H4 (cell line): ENCODE measurements at regions not wholly inside any gene's neighbourhood (a gene's known extent, or its start where the extent isn't known, plus 50 kb on each side); places are given as distances from the start of the nearest gene placed in this dataset.
"Not testable (repeated sequence)": the region's sequence is repeated elsewhere in the genome, so short reads cannot be mapped to it uniquely, and the experiment has no call there.

Source experiments
- DNase-seq: peaks from one replicate; pipeline ENCODE4 v3.0.0-alpha.2; 2015; ENCODE audit warnings: low spot score

DNA sequence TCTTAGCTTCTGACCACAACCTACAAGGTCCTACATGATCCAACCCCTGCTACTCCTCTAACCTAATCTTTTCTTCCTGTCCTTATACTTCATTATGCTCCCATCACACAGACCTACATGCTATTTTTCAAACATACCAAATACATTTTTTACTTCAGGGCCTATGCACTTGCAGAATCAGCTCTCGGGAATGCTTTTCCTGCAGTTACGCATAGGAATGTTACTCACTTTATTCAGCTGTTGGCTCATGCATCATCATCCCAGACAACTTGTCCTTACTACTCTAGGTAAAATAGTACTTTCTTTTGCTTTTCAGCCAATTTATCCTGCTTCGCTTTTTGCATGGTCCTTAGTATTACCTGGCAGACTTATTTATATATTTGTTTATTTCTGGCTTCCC is 105.6 kb downstream of the OXSM start:
- no peak for DNase-seq

DNA sequence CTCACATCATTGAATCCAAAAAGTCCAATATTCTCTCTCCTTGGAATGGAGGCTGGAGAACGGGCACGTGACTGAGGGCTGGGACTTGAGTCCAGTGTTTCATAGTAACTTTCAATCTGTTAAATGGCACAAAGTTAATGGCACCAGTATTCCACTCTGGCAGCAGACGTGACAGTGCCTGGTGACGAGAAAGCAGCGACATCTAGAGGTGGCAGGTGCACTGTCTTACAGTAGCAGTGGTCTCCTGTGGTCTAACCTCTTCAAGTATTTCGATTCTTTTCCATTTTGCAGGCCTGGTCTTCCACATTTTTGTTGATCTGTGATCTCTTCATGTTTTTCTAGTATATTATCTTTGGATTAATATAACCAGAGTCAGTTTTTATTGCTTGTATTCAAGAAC is 107.1 kb downstream of the OXSM start:
- DNase-seq: peak; percentile 9

DNA sequence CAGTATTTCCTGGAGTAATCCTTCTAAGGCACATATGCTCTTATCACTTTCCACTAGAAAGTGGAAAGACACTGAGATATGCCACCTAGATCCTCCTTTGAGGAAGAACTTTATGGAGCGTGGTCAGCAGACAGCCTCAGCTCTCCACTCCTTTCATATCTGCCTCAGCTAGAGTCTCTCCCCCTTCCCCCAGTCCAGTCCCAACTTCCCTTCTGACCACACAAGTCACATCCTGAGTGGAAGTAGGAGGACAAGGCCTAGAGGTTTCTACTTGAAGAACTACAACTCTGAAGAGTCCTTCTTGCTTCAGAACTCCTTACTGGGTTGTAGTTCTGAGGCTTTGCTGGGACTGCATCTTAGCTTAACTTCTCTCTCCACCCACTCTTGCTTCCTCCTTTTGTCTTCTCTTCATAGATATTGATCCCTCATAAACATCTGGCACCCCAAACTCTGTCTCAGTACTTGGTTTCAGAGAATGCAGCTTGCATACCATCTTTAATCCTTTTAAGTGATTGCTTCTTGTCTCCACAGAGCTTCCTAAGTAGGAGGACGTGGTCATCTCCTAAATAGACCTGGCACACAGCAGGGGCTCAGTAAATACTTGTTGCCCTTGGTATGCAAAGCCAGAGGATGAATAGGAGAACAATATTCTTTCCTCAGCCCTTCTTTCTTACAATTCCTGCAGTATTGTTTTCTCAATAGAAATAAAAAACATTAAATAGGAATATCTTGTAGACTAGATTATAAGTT is 109.6 kb downstream of the OXSM start:
- no peak for DNase-seq

DNA sequence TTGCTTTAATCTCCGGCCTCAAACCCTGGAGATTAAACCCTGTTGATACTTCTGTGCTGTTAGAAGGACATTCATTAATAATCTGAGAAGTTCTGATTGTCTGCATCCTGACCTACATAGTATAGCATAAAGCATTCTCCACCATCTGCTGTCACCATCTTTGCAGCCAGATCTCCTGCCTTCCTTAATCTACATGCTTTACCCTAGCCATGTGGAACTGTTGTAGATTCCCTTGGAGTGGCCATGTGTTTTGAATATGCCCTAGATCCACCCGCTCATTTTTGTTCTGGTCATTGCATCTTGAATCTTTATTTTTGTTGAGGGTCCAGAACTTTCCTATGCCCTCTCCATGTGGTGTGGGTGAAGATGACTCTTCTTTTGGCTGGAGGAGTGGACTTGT is 110.3 kb downstream of the OXSM start:
- DNase-seq: no peak

DNA sequence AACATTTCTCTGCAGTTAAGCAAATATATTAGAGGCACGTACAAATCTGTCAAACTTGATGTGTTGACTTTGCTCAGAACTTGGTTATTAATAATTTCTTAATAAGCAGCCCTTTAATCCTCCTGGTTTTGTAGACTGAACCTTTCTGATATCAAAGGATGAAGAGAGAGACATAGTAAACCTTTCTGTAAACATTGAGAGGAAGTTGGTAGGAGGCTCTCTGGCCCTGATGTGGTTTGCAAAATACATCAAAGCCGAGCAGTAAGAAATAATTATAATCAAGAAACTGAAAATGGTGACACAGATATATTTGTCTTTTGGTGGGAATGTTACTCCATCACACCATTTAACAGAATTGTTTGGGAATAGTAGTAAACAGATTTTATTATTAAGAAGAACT is 111.9 kb downstream of the OXSM start:
- no peak for DNase-seq

DNA sequence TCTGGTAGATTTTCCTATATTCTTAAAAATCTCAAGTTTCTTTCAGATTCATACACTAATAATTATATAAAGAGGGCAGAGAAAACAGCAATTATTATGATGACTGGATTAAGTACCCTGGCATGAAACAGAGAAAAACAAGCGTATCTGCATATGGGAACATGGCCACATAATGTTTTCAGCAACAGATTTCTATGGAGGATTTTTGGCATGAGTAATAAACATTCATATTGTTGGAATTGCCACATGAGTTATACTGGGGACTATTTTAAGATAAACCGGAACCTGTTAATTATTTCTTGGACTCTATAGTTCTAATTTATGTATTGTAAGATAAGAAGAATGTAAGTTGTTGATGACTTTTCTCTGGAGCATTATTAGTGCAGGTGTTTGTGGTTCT is 112.7 kb downstream of the OXSM start:
- no peak for DNase-seq

DNA sequence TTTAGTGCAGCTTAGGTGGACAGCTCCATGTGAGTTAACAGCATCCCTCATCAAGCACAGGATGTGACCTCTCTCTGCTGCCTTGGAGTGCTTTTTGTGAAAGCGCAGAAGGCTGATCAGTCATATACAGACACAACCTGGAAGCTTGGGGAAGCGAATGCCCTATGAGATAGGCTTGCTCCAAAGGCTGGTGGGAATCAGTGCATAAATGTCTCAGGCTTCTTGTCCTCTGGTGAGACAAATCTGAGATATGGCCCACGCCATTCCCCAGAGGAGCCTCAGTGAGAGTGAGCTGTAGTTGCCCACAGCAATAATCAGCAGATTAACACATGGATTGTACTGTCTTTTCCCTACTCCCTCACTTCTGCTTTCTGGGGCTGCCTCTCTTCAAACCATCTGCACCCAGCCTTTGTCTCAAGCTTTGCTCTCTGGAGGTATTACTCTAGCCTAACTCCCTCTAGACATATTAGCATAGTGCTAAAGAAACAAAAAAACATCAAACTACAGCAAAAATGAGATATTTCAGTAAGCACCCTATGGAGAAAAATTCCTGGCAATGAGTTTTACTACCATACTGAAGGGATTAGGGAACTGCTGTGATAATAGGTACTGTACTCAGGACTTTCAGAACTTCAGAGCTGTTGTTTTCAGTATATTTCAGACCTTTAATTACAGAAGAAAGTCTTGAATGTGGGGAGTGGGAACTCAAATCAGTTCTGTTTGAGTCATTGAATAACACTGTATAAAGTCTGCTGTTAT is 113.7 kb downstream of the OXSM start:
- DNase-seq: no peak

DNA sequence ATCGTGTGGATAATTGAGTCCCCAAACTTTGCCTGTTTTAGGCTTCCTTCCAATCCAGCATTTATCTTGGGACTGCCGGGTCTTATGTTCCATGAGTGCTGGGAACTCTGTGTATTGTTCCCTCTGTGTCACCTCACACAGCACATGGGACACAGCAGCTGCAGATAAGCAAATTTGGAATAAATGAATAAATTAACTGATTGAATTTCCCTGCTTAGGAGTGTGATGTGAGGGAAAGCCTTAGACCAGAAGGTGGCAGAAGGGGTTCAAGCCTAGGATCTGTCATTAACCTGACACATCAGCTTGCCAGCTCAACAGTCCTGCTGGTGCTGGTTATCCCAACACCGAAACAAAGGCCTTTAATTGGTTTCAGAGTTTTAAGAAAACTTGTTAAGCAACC is 114.3 kb downstream of the OXSM start:
- no peak for DNase-seq

DNA sequence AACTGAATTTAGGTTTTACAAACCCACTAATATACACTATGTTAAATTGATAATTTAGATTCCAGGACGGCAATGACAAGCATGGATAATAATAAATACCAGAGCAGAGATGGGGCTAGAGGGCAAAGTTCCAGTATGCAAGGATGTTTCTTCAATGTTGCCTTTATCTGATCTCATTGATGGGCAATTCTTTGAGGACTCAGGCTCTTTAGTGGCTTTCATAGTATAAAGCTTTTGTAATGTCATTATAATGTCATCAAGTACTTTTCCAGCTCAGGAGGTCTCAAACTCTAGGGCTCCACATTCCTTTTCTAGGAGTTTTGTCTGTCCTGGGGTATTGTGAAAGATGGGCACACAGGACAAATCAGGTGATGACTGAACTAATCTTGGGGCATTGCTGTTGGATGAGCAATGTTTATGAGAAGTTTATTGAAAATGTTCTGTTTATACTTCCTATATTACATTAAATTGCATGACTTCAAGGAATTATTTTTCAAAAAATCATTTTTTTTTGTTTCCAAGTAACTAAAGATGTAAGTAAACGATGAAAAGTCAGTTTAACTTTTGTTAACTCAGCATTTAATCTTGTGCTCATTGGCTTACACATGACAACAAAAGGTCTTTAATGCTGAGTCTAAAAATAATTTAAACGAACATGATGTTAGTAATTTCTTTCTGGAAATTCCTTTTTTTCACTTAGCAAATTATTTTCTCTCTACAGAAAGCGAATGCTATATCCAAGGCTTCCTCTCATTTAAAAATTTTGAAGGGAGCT is 116.4 kb downstream of the OXSM start:
- no peak for DNase-seq

DNA sequence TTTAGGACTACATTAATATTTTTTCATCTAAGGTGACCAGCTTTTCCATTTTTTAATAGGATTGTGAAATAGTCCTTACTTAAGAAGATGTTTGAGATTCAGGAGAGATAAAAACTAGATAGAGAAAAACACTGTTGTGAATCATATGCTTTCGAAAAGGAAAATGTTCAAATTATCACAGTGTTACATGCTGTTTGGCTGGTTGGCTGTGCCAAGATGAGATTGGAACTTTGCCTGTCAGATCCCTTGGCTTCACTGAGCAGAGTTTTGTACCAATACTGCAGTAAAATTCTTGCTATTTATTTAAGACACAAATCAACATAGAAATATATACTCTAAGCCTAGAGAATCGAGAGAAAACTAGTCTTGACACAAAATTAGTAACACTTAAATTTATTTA is 117.2 kb downstream of the OXSM start:
- DNase-seq: no peak

DNA sequence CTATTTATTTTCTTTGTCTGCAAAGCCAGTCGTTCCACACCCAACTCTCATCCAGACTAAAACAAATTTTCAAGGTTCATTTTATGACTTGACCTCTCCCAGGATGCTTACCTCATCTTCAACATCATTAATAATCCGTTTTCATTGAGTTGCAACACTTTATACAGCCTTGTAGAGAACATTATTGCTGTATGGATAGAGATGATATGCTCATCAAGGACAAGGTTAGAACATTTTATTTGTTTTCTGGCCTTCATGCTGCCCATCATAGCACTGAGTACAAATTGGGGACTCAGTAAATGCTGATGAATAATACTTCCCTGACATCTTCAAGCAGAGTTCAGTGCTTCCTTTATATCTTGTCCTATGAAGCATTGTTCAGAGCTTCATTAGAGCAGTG is 120.2 kb downstream of the OXSM start:
- DNase-seq: no peak

DNA sequence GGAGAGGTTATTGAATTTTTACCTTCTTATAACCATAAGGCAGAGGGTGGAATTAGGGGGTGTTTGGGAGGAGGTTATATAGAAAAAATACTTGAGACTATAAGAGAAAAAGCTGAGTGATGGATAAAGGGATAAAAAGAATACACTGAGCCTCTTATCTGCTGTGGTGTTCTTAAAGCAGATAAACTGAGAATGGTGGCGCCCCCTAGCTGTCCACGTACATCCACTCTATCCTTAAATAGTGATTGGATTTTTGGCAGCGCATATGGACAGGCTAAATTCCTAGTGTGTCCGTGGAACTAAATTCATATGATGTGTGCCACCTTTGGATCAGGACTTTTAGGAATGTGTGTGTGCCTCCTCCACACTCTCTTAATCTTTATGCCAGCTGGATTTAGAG is 121.1 kb downstream of the OXSM start:
- peak; percentile 2 for DNase-seq

DNA sequence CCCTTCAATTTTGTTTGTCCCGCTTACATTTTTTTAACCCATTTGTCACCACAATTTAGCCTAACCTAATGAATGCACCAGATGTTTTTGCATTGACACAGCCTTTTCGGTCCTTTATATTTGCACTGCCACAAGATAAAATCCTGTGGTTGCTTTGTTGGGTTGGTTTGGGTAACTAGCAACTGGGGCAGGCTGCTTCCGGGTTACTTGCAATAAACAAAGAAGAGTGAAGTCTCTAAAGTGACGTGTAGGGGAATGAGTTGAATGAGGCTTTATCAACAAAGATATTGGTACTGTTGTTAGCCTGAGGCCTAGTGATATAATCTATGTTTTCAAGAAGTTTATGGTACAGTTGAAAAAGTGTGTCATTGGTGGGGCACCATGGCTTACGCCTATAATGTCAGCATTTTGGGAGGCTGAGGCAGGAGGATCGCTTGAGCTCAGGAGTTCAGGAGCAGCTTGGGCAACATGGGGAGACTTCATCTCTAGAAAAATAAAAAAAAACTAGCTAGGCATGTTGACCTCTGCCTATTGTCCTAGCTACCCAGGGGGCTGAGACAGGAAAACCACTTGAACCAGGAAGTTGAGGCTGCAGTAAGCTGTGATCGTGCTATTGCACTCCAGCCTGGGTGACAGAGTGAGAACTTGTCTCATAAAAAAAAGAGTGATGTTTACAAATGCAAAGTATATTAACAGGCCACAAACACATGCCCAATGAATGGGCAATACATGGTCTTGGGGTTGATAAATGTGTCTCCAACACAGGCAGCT is 121.8 kb downstream of the OXSM start:
- no peak for DNase-seq

DNA sequence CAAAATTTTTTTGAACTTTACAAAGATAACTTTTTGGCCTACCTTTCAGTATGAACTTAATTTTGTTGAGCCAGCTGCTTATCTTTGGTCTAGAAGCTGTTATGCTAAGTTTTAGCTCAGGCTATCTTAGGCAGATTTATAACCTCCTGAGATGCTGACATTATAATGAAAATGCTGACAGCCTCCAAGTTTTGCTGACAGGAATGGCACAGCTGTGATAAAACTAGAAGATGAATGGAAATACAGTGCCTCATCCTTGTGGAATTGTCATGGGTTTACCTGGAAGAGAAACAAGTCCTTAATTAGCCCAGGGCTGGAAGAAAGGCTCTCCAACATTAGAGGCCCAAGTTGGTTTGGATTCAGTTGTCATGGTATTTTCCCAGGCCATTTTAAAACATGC is 123.3 kb downstream of the OXSM start:
- no peak for DNase-seq

DNA sequence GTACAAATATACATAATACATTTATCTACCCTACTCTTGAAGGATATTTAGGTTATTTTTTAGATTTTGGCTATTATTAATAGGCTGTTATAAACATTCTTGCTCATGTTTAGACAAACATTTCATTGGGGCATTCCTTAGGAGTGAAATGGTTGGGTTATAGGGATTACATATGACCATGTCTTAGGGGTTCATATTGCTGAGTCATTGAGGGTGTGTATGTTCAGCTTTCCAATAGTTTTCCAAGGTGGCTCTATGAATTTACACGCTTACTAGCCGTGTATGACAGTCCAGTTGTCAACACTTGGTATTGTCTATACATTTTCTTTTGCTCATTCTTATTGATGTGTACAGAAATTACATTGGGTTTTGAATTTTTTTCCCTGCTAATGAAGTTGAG is 125.8 kb downstream of the OXSM start:
- DNase-seq: no peak

DNA sequence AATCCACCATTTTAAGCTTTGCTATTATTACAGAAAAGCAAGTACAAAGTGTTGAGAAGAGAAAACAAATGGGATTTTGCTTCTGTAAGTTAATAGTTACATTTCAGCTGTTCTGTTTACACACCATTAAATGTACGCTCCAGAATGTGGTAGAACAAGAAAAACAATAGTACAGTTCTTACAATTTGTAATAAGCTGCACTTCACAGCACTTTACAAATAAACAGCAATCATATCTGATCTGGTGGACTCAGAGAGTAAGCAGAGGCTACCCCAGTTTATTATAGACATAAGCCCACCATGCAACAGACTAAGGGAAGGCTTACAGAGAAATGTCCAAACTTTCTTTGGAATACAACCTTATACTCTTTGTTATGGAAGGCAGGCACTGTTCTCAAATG is 126.4 kb downstream of the OXSM start:
- no peak for DNase-seq

DNA sequence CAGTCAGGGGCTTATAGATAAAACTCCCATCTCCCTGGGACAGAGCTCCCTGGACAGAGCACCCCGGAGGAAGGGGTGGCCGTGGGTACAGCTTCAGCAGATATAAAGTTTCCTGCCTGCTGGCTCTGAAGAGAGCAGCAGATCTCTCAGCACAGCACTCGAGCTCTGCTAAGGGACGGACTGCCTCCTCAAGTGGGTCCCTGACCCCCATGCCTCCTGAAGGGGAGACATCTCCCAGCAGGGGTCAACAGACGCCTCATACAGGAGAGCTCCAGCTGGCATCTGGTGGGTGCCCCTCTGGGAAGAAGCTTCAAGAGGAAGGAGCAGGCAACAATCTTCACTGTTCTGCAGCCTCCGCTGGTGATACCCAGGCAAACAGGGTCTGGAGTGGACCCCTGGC is 142.1 kb downstream of the OXSM start:
- not testable (repeated sequence) for DNase-seq

DNA sequence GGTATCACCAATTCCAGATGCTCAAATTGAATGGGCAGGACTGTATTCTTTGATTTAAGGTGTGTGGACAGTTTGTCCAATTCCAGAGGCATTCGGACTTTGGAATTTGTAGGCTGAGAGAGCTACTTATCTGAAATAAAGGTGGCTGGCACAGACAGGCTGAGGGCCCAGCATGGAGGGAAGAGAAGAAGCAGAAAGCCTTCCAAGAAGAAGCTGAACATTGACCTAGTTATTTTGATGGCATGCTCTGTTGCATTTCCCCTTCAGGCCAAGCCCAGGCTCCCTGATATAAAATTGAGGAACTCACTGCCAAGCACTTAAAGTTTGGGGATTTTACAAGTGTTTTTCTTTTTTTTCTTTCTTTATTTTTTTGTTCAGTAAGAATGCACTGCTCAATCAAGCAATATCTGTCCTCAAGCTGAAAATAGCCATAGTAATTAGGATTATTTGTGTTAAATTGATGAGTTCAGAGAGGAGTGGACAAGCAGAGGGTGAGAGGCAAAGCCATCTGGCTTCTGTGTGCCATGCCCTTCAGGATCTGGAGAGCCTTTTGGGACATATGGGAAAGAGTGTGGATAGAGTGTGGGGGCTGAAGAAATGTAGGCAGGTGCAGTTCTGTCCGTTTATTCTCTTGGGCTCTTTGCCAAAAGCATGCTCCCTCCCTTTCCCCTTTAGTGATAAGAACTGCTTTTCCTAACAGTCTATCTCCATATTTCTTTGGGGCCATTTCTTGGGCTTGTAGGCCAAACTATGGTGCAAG is 148.9 kb downstream of the OXSM start:
- DNase-seq: no peak

DNA sequence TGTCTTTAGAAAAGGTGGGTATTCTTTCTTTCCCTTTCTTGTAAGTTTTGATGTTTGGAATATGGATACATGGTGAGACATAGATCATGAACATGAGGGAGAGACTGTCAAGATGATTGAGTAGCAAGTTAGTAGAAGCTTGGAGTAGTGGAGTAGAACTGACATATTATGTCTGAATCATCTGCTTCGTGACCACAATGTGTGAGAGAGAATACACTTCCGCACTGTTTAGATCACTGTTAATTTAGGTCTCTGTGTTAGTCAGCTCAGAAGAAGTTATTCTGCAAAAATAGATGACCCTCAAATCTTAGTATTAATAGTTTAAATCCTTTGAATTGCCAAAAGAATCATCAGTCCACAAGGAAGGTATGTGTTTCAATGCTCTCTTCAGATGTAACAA is 151.0 kb downstream of the OXSM start:
- DNase-seq: no peak

DNA sequence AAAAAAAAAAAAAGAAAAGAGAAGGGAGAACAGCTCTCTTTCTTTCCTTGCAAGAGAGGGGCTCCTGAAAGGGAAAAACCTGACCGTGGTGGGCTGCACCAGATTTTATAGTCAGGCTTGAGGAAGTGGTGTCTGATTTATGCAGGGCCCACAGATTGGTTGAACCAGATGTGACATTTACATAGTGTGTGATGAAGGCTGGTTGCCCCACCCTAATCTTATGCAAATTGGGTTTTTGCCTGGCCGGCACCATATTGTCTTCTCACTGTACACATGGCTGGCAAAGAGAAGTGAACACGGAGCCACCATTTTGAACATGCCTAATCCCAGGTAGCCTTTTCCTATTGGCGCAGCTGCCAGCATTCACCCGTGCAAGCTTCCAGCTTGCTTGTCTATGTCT is 154.4 kb downstream of the OXSM start:
- DNase-seq: peak; percentile 4

DNA sequence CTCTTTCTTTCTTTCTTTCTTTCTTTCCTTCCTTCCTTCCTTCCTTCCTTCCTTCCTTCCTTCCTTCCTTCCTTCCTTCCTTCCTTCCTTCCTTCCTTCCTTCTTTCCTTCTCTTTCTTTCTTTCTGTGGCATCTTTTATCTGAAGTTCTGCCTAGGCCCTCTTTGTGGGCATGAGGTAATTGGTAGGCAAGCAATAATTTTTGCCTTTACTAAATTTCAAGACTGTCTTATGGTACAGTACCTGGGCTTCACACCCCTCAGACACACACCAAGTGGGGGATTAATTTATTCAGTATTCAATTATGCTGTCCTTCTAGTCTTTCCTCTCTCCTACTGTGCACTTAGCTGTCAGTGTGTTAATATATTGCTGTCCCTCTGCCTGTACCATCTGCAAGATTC is 155.5 kb downstream of the OXSM start:
- DNase-seq: no peak
